ENCODE measurements at regions not wholly inside any gene's neighbourhood (a gene's known extent, or its start where the extent isn't known, plus 50 kb on each side); places are given as distances from the start of the nearest gene placed in this dataset.
"Not testable (repeated sequence)": the region's sequence is repeated elsewhere in the genome, so short reads cannot be mapped to it uniquely, and the experiment has no call there.

DNA sequence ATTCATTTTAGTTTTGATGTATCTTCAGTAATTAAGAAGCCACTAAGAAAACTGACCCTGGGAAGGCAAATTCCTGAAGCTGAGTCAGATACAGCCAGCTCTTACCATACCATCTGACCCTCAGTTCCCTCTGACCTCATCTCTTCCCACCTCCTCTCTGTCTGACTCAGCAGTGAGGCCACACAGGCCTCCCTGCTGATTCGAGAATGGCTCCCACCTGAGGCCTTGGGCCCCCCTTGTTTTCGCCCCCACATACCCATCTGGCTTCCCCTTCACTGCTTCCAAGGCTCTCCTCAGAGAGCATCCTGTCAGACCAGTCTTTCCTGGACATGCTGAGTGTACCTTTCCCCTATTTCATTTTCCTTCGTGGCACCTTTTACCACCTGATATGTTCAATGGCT is 71.0 kb upstream of the CYP1B1 start:
- peak; percentile 33 for DNase-seq (ENCODE audit: extremely low spot score)
- CTCF ChIA-PET = interaction anchor here (0.6 kb wide), 1 partner anchor 69 kb away, joined by 5 read pairs; no protein-coding TSS in a partner anchor
- TF ChIP-seq FOXK2 (IDR thresholded peaks at IDR 0.05) = no peak
- TF ChIP-seq L3MBTL2 (conservative IDR thresholded peaks at IDR 0.05) = no peak; the same call in 1 of the 2 replicates
- TF ChIP-seq, protein P1, sequence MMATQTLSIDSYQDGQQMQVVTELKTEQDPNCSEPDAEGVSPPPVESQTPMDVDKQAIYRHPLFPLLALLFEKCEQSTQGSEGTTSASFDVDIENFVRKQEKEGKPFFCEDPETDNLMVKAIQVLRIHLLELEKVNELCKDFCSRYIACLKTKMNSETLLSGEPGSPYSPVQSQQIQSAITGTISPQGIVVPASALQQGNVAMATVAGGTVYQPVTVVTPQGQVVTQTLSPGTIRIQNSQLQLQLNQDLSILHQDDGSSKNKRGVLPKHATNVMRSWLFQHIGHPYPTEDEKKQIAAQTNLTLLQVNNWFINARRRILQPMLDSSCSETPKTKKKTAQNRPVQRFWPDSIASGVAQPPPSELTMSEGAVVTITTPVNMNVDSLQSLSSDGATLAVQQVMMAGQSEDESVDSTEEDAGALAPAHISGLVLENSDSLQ (IDR thresholded peaks at IDR 0.05) = no peak
- no peak for TF ChIP-seq SUZ12 (IDR thresholded peaks at IDR 0.05)
- no peak for TF ChIP-seq ELF4 (IDR thresholded peaks at IDR 0.05)
- TF ChIP-seq FOXM1 (IDR thresholded peaks at IDR 0.05; ENCODE audit: borderline replicate concordance) = no peak
- TF ChIP-seq TARDBP (IDR thresholded peaks at IDR 0.05) = no peak
- TF ChIP-seq LEF1 (IDR thresholded peaks at IDR 0.05; ENCODE audit: borderline replicate concordance) = no peak
- TF ChIP-seq FOXA1 (IDR thresholded peaks at IDR 0.05) = no peak
- TF ChIP-seq CTBP1 (IDR thresholded peaks at IDR 0.05; ENCODE audit: borderline replicate concordance) = no peak
- TF ChIP-seq NFRKB (IDR thresholded peaks at IDR 0.05) = no peak
- TF ChIP-seq SP1 (IDR thresholded peaks at IDR 0.05) = no peak
- TF ChIP-seq HDGF (IDR thresholded peaks at IDR 0.05; ENCODE audit: borderline replicate concordance) = no peak
- TF ChIP-seq ARNT (IDR thresholded peaks at IDR 0.05) = no peak
- TF ChIP-seq BHLHE40 (IDR thresholded peaks at IDR 0.05; ENCODE audit: borderline replicate concordance) = no peak
- TF ChIP-seq ZNF384 (IDR thresholded peaks at IDR 0.05) = no peak

DNA sequence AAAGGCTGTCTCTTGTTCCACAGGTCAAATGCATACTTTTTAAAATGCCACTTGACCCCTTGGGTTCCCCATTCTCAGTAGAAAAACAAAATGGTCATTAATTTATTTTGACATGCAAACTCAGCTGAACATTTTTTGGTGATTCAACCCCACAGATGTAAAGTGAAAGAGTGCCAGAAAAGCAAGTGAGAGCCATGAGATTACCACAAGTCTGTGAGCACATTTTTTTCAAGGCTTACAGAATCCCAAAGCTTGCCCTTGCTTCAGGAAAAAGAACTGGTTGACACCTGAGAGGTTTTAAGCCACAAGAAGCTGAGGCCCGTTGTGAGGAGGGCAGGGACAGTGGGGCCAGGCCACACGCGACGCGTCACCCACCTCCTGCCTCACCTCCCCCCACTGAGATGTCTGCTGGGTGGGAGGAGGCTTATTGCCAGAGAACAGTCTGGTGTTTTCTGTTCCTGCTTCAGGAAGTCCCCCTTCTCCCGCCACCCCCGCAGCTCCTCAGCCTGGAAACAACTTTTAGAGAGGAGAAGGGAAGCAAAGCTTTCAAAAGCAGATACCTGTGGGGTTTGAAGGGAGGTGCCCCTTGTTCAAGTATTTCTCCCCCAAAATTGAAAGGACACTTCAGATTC is 70.4 kb upstream of the CYP1B1 start:
- POLR2A ChIA-PET = interaction anchor here (0.7 to 1.0 kb wide), 3 partner anchors 50 to 605 kb away, joined by 3 read pairs; partner anchors contain the start of gene SRSF7
- CTCF ChIA-PET = interaction anchor here (0.6 to 0.7 kb wide), 2 partner anchors 68 to 786 kb away, joined by 5 to 7 read pairs; no protein-coding TSS in a partner anchor
- TF ChIP-seq LEF1 (IDR thresholded peaks at IDR 0.05; ENCODE audit: borderline replicate concordance) = no peak
- no peak for TF ChIP-seq FOXA1 (IDR thresholded peaks at IDR 0.05)
- no peak for TF ChIP-seq SP1 (IDR thresholded peaks at IDR 0.05)
- no peak for TF ChIP-seq HDGF (IDR thresholded peaks at IDR 0.05; ENCODE audit: borderline replicate concordance)
- no peak for TF ChIP-seq CTBP1 (IDR thresholded peaks at IDR 0.05; ENCODE audit: borderline replicate concordance)
- no peak for TF ChIP-seq TARDBP (IDR thresholded peaks at IDR 0.05)
- TF ChIP-seq, protein P1 (IDR thresholded peaks at IDR 0.05) = no peak
- TF ChIP-seq ELF4 (IDR thresholded peaks at IDR 0.05) = no peak
- TF ChIP-seq FOXM1 (IDR thresholded peaks at IDR 0.05; ENCODE audit: borderline replicate concordance) = no peak
- no peak for TF ChIP-seq L3MBTL2 (conservative IDR thresholded peaks at IDR 0.05)
- TF ChIP-seq FOXK2 (IDR thresholded peaks at IDR 0.05) = no peak
- no peak for TF ChIP-seq BHLHE40 (IDR thresholded peaks at IDR 0.05; ENCODE audit: borderline replicate concordance)
- TF ChIP-seq ARNT (IDR thresholded peaks at IDR 0.05) = no peak
- no peak for TF ChIP-seq ZNF384 (IDR thresholded peaks at IDR 0.05)
- no peak for TF ChIP-seq NFRKB (IDR thresholded peaks at IDR 0.05)
- TF ChIP-seq SUZ12 (IDR thresholded peaks at IDR 0.05) = no peak
- peak; percentile 18 for DNase-seq (ENCODE audit: extremely low spot score)

More for the DNA sequence above, 71.0 kb upstream of the CYP1B1 start:
- POLR2A ChIA-PET = interaction anchor here (0.7 to 1.0 kb wide), 3 partner anchors 51 to 605 kb away, joined by 3 read pairs; partner anchors contain the start of gene SRSF7

DNA sequence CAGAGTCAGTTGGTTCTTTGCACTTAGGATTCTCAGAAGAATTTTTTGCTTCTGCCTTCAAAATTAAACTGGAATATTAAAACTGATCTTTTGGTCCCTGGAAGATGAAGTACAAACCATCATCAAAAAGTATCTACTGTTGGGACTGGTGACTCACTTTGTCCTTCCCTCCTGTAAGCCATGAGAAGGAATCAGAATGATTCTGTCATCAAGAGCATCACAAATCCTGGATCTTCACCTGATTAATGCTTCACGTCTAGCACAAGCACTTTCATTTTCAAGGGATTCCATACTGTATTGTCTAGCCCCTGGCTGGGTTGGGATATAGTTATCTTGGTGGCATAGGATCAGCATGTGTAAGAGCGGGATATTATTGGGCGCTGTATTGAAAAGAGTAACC is 69.3 kb upstream of the CYP1B1 start:
- POLR2A ChIA-PET = no interaction called here

DNA sequence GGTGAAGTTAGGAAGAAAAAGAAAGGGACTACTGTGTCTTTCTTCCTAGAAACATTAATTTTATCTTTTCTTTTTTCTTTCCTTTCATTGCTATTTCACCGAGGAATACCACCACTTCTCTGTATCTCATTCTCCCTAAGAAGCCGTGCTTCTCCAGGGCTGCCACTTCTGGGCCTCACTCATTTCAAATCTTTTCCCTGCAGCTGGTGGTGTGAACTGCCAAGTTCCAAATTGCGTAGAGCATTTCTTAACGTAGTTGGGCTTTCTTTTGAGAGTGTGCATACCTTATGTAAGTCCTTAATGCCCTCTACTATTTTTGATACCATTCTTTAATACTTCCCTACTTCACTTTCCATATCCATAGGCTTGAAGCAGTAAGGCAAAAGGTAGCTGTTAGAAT is 66.7 kb upstream of the CYP1B1 start:
- POLR2A ChIA-PET = no interaction called here
- no peak for DNase-seq (ENCODE audit: extremely low spot score)
- TF ChIP-seq LEF1 (IDR thresholded peaks at IDR 0.05; ENCODE audit: borderline replicate concordance) = no peak
- no peak for TF ChIP-seq NFRKB (IDR thresholded peaks at IDR 0.05)
- TF ChIP-seq FOXA1 (IDR thresholded peaks at IDR 0.05) = no peak
- CTCF ChIA-PET = no interaction called here

More for the DNA sequence above, 69.3 kb upstream of the CYP1B1 start:
- no peak for DNase-seq (ENCODE audit: extremely low spot score)
- CTCF ChIA-PET = no interaction called here
- no peak for TF ChIP-seq FOXA1 (IDR thresholded peaks at IDR 0.05)

DNA sequence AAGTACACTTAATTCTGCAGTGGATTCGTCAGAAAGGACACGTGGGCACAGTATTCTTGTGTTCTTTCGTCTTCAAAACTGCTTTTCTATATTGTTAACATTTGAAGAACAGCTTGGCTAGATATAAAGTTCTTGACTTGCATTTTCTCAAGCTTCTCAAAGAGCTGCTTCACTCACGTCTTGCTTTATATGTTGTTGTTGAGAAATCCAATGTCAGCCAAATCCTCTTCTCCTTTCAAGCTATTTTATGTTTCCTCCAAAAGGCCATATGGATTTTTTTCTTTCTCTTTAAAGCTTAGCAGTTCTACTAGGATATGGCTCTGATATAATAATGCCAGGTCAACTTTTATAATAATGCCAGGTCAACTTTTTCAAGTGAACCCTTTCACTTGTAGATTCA is 65.5 kb upstream of the CYP1B1 start:
- CTCF ChIA-PET = no interaction called here
- no peak for DNase-seq (ENCODE audit: extremely low spot score)
- POLR2A ChIA-PET = no interaction called here
- TF ChIP-seq L3MBTL2 (conservative IDR thresholded peaks at IDR 0.05) (no peak), ZNF384 (IDR thresholded peaks at IDR 0.05) (no peak), SP1 (IDR thresholded peaks at IDR 0.05) (no peak), LEF1 (IDR thresholded peaks at IDR 0.05; ENCODE audit: borderline replicate concordance) (no peak), BHLHE40 (IDR thresholded peaks at IDR 0.05; ENCODE audit: borderline replicate concordance) (no peak), CTBP1 (IDR thresholded peaks at IDR 0.05; ENCODE audit: borderline replicate concordance) (no peak), ELF4 (IDR thresholded peaks at IDR 0.05) (no peak)

DNA sequence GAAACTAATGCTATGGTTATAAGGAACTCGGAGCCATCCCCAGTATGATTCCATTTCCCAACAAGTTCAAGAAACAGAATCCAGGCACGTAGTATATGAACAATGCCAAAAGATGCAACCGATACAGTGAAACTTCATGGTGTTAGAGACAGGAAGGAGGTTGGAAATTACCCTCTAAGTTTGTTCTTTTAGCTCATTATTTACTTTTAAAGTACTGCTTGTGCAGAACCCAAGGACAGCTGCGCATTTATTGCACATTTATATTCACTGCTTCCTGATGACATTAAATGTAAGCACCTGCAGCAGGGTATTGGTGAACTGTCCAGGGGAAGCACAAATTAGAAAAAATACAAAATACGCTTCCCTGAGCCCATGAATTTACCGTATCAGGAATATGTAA is 63.0 kb upstream of the CYP1B1 start:
- ChIA-PET CTCF (no interaction called here), POLR2A (no interaction called here)
- TF ChIP-seq BHLHE40 (IDR thresholded peaks at IDR 0.05; ENCODE audit: borderline replicate concordance) (no peak), ZNF384 (IDR thresholded peaks at IDR 0.05) (no peak), HDGF (IDR thresholded peaks at IDR 0.05; ENCODE audit: borderline replicate concordance) (no peak), SUZ12 (IDR thresholded peaks at IDR 0.05) (no peak)
- no peak for DNase-seq (ENCODE audit: extremely low spot score)

DNA sequence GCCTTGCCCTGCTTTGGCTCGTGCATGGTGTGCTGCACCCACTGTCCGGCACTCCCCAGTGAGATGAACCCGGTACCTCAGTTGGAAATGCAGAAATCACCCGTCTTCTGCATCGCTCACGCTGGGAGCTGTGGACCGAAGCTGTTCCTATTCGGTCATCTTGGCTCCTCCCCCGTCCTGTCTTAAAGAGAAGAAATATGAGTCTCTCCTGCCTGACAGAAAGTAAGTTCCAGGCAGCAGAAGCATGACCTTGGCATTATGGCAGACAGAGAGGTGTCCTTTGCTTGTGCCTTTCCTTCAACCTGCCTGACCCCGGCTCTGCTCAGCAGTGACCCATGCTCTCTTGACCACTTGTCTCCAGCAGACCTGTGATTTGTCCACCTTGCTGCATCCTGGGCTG is 62.5 kb upstream of the CYP1B1 start:
- ChIA-PET CTCF (no interaction called here), POLR2A (no interaction called here)
- DNase-seq (ENCODE audit: extremely low spot score) = no peak
- no peak for TF ChIP-seq NFRKB (IDR thresholded peaks at IDR 0.05)
- no peak for TF ChIP-seq SUZ12 (IDR thresholded peaks at IDR 0.05)
- TF ChIP-seq, protein P1 (IDR thresholded peaks at IDR 0.05) = no peak
- TF ChIP-seq LEF1 (IDR thresholded peaks at IDR 0.05; ENCODE audit: borderline replicate concordance) = no peak
- no peak for TF ChIP-seq BHLHE40 (IDR thresholded peaks at IDR 0.05; ENCODE audit: borderline replicate concordance)
- TF ChIP-seq ZNF384 (IDR thresholded peaks at IDR 0.05) = no peak
- no peak for TF ChIP-seq FOXA1 (IDR thresholded peaks at IDR 0.05)
- TF ChIP-seq FOXK2 (IDR thresholded peaks at IDR 0.05) = no peak

DNA sequence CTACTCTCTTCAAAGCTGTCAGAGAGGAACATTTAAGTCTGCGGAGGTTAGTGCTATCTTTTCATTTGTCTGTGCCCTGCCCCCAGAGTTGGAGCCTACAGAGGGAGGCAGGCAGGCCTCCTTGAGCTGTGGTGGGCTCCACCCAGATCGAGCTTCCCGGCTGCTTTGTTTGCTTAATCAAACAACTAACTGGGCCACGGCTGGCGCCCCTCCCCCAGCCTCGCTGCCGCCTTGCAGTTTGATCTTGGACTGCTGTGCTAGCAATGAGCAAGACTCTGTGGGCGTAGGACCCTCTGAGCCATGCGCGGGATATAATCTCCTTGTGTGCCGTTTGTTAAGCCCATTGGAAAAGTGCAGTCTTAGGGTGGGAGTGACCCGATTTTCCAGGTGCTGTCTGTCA is 62.0 kb upstream of the CYP1B1 start:
- DNase-seq (ENCODE audit: extremely low spot score); POLR2A ChIA-PET; CTCF ChIA-PET: not testable (repeated sequence)

All from HEK293T (cell line).